ENCODE measurements at regions not wholly inside any gene's neighbourhood (a gene's known extent, or its start where the extent isn't known, plus 50 kb on each side); places are given as distances from the start of the nearest gene placed in this dataset.

DNA sequence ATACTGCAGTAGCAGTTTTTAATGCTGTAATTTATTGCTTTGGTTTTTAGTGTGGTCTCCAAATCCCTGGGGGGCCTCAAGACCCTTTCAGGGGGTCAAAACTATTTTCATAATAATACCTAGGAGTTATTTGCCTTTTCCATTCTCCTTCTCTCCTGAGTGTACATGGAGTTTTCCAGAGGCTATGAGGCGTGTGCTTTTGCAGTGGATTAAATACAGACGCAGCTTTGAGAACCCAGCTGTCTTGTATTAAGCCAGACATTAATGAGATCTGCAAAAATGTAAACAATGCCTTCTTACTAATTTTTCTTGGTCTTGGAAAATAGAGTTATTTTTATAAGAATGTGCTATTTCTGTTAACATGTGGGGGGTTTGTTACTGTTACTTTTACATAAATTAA is 68.6 kb downstream of the SLC25A47 start (continued):
- TF ChIP-seq SAP30 (IDR thresholded peaks at IDR 0.05; ENCODE audit: insufficient read depth, insufficient replicate concordance, low read length): no peak
- TF ChIP-seq CHD7 (IDR thresholded peaks at IDR 0.05; ENCODE audit: insufficient replicate concordance, low read length): no peak

Measured in H1 (cell line).